ENCODE measurements at regions not wholly inside any gene's neighbourhood (a gene's known extent, or its start where the extent isn't known, plus 50 kb on each side); places are given as distances from the start of the nearest gene placed in this dataset.
"Not testable (repeated sequence)": the region's sequence is repeated elsewhere in the genome, so short reads cannot be mapped to it uniquely, and the experiment has no call there.

DNA sequence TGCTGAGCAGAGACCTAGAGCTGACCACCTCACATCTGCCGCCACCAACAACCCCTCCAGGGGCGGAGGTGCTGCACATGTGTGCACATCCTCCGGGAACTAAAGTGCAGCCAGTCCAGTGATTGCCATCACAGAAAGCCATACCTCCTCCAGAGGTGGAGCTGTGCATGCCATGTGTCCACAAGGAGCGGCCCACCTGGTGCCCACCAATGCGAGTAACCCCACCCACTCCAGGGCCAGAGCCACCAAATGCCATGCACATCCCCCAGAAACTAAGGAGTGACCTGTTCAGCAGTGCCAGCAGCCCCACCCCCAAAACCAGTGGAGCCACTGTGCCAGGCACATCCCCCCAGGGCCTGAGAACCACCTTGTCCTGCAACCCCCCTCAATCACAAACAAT lies 557.9 kb downstream of the UQCRFS1 start:
- no peak for DNase-seq

DNA sequence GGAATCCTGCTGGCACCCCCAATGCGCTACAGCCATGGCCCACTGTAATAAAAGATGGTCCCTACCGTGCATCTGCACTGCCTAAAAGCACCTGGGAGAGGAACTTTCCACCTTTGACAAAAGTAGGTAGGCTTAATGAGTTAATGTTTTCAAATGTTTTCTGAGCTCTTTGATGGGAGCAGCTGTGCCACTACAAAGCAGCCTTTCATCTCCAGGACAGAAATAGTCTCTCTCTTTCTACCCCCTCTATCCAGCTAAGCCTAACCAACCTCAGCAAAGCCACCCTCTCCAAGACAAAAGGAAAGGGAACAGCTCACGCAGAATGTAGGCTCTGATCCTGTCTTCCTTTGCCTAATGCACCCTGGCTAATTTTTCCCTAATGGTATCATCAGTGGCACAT lies 560.2 kb downstream of the UQCRFS1 start:
- no peak for DNase-seq

DNA sequence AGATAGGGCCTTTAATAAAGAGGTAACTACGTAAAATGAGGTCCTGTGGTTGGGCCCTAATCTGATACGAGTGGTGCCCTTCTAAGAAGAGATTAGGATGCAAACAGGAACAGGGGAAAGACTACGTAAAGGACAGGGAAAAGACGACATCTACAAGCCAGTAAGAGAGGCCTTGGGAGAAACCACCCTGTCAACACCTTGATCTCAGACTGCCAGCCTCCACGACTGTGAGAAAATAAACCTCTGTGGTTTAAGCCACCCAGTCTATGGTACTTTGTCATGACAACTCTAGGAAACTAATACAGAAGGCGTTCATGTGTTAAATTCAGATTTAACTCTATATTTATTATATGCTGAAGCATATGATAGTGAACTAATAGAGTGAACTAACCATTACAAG lies 566.3 kb downstream of the UQCRFS1 start:
- no peak for DNase-seq

DNA sequence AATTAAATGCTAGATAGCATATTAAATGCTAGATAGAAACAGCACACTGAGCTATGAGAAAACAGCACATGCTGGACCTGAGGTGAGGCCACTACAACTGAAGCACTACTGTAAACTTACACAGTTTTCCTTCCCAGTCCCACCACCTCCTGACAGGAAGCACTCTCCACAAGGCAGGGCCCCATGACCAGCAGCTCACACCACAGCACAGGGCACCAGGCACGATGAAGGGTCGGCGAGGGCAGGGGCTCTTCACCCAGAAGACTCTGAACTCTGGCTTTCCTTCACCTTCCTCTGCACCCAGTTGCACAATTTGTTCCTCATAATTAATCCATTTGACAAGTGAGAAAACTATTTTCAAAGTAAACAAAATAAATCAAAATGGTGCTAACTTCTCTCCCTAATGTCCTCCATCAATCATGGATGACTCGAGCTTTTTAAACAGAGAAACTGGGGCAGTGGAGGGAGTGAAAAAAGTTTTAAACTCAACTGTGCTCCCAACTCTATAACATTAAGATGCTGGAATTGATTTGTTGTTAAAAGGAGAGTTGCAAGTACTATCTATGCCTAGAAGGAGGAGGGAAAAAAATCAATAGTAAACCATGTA lies 568.7 kb downstream of the UQCRFS1 start:
- DNase-seq = no peak

DNA sequence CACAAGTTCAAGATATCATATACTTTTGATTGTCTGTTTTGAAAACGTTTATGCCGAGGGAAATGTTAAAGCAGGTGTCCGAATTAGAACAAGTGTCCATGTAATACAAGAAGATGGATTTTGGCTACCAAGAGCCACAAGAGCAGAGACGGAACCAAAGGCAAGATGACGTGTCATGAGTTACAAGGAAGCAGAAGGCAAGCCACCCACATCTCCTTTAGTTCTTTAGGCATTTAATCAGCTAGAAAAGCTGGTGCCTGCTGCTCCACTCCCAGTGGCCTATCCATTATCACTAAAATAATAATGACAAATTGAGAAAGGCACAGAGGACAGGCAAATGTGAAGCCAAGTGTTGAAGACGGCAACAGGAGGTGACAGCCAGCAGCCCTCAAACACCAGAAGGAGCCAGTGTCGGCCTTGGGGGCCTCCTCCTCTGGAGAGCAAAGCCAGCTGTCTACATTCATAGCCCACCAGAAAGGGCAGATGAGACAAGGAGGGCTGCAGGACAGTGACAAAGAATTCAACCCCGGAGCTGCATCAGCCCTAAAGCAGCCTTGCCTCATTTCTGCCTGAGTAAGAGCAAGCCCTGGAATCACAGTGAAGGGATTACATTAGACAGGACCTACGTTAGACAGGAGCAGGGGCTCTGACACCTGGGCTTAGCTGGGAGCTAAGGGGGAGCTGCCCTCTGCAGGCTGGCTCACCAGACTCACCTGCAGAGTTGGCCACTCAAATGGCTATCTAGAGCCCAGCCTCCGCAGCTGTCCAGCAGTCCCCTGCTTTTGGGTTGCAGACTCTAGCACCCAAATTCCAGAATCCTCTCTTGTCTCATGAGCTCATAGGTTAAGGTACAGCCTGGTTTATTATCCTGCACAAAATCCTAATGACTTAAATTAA lies 569.9 kb downstream of the UQCRFS1 start:
- no peak for DNase-seq

DNA sequence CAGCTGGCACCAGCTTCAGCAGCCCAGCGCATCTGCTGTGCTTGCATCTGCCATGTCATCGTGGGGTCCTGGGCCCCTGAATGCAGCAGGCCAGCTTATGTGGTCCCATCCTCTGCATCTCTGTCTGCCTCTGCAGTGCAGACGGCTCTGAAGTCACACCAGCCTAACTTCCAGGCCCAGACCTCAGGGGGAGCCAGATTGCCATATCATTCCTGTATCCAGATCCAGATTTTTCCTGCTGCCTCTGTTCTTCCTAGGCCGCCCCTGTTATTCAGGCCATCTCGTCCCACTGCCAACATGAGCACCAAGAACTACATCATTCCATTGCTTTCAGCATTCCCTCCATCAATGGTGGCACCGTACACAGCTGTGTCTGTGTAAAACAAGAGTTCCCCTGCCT lies 571.6 kb downstream of the UQCRFS1 start:
- DNase-seq = no peak

DNA sequence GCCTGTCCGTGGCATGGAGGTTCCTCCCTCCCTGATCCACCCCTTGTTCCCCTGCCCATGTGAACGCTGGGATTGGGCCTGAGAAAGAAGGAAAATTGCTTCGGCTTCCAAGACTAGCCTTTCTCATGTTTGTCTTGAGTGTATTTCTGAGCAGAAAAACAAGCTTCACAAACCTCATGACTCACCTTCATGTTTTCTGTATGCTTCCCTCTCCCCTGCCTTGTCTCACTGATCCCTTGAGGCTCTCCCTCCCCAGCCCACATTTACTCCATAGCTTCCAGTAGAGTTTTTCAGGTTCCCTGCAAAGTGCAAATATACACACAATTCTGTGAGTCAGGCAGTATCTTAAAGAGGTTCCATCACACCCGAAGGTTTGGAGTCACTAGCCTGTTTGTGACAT lies 572.4 kb downstream of the UQCRFS1 start:
- no peak for DNase-seq

DNA sequence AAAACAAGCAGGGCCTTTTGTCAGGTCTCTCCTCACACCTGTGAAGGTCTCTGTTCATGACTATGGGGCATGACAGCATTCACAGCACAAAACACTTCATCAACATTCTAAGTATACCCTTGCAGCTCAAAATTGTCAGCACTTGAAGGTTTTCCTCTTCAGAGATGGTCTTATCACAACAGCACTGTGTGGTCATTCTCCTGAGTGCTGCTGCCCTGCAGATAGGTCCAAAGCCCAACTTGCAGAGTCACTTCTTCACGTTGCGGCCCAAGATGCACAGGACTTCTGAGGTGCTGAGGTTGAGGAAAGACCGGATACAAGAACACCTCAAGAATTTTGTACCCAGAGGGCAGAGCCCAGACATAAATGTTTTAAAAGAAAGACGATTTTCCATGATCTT lies 574.5 kb downstream of the UQCRFS1 start:
- no peak for DNase-seq

DNA sequence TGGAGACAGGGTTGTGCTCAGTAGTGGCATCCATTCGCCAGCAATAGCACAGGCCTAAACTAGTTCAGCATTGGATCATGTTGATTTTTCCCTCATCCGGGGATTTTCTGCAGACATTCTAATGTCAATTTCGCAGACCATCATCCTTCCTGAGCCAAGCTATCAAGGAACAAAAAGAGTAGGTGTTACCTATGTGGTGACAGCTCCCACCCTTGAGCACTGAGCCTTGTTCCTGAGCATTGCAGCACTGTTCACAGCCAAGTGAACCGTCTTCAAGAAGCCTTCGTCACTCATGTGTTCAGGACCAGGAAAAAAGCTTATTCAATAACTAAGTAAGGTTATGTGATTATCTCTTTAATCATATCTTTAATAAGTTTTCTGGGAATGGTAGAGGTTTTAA lies 576.2 kb downstream of the UQCRFS1 start:
- no peak for DNase-seq

DNA sequence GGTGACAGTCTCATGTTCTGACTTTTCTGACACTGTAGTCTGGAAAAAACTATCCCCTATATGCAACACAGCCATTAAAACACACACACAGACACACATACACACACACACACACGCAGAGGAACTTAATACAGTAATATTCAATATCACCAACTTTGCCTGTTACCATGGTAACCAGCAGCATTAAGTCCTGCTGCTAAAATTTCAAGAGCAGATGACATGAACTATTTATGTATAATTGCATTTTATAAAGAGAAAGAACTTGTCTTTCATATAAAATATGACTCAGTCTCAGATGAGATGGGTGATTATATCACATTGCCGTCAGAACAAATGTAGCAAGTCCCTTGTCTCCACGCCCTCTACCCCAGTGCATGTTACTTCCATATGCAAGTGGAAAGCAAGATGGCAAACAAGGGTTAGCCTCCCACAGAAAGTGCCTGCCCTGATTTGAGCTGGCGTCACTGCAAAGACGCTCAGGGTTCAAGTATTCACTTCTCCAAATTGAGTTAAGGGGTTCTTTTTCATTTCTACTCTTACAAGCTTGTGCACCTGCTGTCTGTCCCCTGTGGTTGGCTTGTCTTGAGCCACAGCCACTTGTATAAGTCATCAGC lies 576.8 kb downstream of the UQCRFS1 start:
- no peak for DNase-seq

DNA sequence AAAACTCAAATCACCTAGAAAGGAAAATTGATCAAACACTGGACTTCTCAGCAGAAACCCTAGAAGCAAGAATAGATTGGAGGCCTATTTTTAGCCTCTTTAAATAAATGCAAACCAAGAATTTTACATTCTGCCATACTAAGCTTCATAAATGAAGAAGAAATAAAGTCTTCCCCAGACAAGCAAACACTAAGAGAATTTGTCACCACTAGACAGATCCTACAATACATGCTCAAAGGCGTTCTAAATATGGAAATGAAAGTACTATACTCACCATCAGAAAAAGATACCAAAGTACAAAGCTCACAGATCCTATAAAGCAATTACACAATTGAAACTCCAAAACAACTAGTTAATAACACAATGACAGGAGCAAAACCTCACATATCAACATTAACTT lies 578.1 kb downstream of the UQCRFS1 start:
- no peak for DNase-seq

DNA sequence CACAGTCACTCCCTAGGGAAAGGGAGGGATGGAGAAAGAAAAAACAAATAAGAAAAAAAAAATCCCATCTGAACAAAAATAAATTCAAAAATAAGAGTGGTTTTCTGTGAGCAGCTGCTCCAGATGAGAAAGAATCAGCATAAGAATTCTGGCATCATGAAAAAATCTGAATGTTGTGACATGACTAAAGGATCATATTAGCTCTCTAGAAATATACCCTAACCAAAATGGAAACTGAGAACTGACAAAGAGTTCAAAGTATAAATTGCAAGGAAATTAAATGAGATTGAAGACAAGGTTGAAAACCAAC lies 579.0 kb downstream of the UQCRFS1 start:
- no peak for DNase-seq

DNA sequence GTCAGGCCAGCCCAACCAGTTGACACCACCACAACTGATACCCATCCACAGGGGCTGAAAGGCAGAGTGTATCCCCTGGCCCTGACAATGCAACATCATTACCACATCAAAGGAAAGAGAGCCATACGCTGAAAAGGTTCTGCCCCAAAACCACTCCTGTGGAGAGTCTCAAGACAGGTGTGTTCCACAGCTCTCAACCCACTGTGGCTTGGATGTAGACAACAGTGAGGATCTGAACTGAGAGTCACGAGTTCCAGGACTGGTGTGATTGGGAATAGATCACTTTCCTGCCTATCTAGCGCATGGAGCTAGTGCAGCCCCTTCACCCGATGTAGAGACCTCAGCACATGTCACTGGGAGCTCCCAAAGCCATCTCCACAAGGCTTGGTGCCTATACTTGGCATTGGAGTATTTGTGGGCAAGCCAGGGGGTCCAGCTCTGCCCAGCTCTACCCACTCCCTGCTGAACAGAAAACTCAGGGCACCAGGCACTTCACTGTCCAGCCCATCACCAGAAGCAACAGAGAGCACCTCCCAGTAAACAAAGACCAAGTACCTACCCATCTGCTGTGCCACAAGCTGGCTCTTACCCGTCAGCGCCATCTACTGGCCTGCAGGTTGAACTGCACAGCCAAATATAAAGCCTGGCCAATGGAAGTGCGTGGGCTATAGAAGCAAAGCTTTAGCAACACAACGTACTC lies 579.5 kb downstream of the UQCRFS1 start:
- peak; percentile 36 for DNase-seq

DNA sequence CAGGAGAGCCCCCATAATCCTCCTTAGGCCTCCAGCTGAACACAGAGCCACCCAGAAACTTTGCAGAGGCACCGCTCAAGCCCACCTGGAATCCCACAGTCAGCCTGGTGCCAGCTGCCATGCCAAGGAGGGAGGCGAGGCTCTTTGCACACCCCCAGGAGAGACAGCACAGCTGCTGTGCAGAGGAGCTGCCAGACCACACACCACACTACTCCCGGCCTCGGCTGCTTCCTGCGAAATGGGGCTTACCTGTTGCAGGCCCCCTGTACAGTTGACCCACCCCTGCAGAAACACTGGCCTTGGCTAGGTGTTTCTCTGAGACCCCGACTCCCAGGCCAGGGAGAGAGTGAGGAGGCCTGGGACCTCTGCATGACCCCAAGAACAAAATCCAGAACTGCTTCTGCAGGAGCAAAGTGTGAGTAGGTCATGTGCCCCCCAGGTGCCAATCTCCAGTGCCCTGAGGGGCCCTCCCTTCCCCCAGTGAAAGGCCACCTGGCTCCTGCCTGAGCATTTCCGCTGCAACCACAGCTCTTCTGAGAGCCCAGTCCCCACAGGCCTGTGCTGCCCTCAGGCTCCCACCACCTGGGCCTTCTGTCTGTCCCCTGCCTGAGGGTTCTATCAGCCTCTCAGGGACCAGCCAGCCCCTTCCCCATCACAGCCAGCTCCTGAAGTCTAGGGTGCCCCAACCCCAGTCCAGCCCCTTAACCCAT lies 580.4 kb downstream of the UQCRFS1 start:
- no peak for DNase-seq

DNA sequence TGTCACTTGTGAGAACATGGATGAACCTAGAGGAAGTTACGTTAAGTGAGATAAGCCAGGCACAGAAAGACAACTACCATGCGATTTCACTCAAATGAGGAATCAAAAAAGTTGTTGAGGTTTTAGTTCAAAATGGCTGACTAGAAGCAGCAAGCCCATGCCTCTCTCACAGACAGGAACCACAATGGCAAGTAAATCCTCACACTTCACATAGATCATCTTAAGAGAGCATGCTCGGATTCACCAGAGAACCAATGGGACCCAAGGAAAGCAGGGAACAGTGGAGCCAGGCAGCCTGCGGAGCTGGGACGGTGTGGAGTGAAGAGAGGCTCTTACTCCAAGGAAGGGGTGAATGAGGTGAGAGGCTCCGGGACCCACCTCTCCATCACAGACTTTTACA lies 581.0 kb downstream of the UQCRFS1 start:
- DNase-seq = no peak

DNA sequence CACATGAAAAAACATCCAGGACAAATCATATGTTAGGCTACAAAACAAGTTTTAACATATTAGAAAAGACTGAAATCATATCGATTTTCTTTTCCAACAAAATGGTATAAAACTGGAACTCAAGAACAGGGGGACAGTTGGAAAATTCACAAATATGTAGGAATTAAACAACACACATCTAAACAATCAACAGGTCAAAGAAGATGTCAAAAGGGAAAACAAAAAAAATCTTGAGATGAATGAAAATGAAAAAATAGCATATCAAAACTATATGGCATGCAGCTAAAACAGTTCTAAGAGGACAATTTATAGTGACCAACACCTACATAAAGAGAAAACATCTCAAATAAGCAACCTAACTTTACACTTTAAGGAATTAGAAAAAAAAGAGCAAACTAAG lies 585.3 kb downstream of the UQCRFS1 start:
- no peak for DNase-seq

DNA sequence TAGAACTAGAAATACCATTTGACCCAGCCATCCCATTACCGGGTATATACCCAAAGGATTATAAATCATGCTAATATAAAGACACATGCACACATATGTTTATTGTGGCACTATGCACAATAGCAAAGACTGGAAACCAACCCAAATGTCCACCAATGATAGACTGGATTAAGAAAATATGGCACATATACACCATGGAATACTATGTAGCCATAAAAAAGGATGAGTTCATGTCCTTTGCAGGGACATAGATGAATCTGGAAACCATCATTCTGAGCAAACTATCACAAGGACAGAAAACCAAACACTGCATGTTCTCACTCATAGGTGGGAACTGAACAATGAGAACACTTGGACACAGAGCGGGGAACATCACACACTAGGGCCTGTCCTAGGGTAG lies 586.5 kb downstream of the UQCRFS1 start:
- DNase-seq = not testable (repeated sequence)

DNA sequence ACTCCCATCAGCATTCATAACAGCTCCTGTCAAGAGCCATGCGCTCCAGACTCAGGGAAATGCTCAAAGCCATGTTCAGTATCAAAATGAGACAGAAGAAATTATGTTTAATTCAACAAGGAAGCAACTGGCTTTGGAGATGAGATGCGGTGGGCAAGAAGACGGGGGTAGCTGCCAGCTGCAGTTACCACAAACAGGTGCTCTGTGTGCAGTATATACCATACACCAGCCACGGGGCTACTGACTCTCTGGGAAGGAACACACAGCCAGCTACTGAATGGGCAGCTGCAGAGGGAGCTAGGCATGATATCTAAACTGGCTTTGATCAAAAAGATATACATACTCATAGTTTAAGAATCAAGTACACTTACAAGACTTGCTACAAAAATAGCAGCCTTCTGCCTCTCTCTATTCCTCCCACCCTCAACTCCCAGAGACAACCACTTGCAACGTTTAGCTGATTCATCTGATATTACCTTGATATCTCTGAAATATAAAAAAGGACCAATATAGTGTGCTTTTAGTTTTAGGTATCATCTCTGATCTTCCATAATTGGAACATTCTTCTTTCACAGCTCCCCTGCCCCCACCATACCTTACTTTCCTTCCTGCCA lies 593.0 kb downstream of the UQCRFS1 start:
- DNase-seq = no peak

DNA sequence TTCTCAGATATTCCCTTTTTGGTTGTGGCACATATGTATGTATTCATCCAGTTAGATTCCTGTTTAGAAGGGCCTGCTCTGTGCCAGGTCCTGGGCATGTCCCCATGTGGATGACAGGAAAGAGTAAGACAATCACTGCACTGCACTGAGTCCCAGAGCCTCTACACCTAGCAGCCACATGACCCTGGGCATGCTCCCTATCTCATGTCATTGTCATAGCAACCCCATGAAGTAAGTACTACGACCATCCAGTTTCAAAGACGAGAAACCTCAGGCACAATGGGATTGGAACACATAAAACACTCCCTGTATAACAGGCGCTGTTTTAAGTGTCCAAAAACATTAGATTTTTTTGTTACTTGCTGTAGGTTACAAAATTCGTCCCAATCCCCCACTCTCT lies 594.4 kb downstream of the UQCRFS1 start:
- DNase-seq = no peak

DNA sequence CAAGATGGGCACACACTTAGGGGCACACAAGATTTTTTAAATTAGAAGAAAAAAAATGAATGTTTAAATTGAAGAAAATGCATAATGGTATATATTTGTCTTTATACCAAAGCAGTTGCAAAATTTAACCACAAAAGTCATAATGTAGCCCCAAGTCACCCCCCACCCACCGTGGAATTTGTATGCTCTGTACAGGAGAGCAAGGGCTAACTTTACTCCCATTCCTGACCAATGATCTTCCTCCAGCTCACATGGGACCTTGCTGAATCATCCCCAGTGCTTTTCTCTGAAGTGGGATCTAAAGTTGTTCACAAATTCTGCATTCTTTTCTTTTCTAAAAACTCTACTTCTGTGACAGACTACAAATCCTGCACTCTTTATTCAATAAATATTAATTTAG lies 597.0 kb downstream of the UQCRFS1 start:
- no peak for DNase-seq

DNA sequence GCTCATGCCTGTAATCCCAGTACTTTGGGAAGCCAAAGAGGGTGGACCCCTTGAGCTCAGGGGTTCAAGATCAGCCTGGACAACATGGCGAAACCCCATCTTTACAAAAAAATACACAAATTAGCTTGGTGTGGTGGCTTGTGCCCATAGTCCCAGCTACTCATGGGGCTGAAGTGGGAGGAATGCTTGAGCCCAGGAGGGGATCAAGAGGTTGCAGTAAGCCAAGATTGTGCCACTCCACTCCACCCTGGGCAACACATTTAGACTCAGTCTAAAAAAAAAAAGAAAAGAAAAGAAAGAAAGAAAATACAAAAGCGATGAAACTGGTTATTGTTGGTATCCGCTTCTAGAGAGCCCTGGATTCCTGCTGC lies 597.4 kb downstream of the UQCRFS1 start:
- no peak for DNase-seq

DNA sequence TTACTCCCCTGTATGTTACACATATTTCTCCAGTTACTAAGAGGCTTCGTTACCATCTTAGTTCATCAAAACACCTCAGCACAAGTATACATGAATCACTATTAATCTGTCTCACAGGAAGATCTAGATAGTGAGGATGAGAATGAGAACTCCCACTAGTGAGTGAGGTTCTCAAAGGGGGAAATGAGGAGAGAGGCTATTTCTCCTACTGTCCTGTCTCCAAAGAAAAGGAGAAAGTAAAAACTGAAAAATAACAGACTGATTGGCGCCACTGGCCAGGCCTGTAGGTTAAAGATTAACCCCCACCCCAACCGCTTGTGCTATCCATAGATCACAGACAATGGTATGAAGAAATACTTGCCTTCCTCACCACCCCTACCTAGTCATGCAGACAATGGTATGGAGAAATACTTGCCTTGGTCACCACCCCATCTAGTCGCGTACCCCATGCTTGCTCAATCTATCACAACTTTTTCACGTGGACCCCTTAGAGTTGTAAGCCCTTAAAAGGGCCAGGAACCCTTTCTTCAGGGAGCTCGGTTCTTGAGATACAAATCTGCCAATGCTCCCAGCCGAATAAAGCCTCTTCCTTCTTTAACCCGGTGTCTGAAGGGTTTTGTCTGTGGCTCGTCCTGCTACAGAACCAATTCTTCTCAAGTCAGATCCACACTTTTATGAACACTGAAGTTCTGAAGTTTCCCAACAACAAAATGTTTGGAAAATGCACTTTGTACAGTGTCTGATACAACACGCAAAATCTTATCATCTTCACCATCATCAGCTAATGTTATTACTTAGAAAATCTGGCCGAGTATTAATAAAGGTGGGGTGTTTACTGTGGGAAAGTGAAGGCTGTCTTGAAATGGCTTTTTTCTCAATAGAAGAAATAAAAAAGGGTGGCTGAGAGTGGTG lies 598.1 kb downstream of the UQCRFS1 start:
- no peak for DNase-seq
